ENCODE measurements at regions not wholly inside any gene's neighbourhood (a gene's known extent, or its start where the extent isn't known, plus 50 kb on each side); places are given as distances from the start of the nearest gene placed in this dataset.

GRCh38 chr19:31459430-31459829, 110.2 kb upstream of the TSHZ3 start:
- H3K36me3 ChIP-seq = no peaks in the 10 kb centered on the region
- no peaks in the 10 kb centered on the region for H3K27me3 ChIP-seq
- no peak overlapping the region for H3K4me3 ChIP-seq (ENCODE audit: low read depth in 1 of 2, low read length in 1 of 2)
- TF ChIP-seq CTCF (IDR thresholded peaks at IDR 0.05) = no peak
- H3K4me1 ChIP-seq (ENCODE audit: control insufficient read depth in 1 of 2, insufficient read depth in 1 of 2, low read depth in 1 of 2, low read length in 1 of 2) = no peaks in the 10 kb centered on the region
- no peak overlapping the region for H3K27ac ChIP-seq
- H3K9me3 ChIP-seq = no peaks in the 10 kb centered on the region

- Histone ChIP-seq H3K4me3 (ENCODE audit: low read depth in 1 of 2, low read length in 1 of 2) (no peak overlapping the region), H3K27me3 (no peaks in the 10 kb centered on the region), H3K27ac (no peak overlapping the region), H3K9me3 (no peaks in the 10 kb centered on the region), H3K36me3 (no peaks in the 10 kb centered on the region), H3K4me1 (ENCODE audit: control insufficient read depth in 1 of 2, insufficient read depth in 1 of 2, low read depth in 1 of 2, low read length in 1 of 2) (no peaks in the 10 kb centered on the region)
- TF ChIP-seq CTCF (IDR thresholded peaks at IDR 0.05) = no peak
Observed at GRCh38 chr19:31461814-31462539, 112.7 kb upstream of the TSHZ3 start.

- TF ChIP-seq CTCF (IDR thresholded peaks at IDR 0.05) = no peak
- Histone ChIP-seq H3K36me3 (no peaks in the 10 kb centered on the region), H3K27ac (no peak overlapping the region), H3K27me3 (no peaks in the 10 kb centered on the region), H3K4me3 (ENCODE audit: low read depth in 1 of 2, low read length in 1 of 2) (no peak overlapping the region), H3K9me3 (no peaks in the 10 kb centered on the region), H3K4me1 (ENCODE audit: control insufficient read depth in 1 of 2, insufficient read depth in 1 of 2, low read depth in 1 of 2, low read length in 1 of 2) (no peaks in the 10 kb centered on the region)
Observed at GRCh38 chr19:31470229-31470939, 121.1 kb upstream of the TSHZ3 start.

- Histone ChIP-seq H3K27me3 (no peaks in the 10 kb centered on the region), H3K9me3 (no peaks in the 10 kb centered on the region), H3K27ac (no peak overlapping the region), H3K36me3 (no peaks in the 10 kb centered on the region), H3K4me3 (ENCODE audit: low read depth in 1 of 2, low read length in 1 of 2) (no peak overlapping the region), H3K4me1 (ENCODE audit: control insufficient read depth in 1 of 2, insufficient read depth in 1 of 2, low read depth in 1 of 2, low read length in 1 of 2) (no peaks in the 10 kb centered on the region)
- no peak for TF ChIP-seq CTCF (IDR thresholded peaks at IDR 0.05)
Observed at GRCh38 chr19:31470952-31471351, 121.7 kb upstream of the TSHZ3 start.

GRCh38 chr19:31478241-31478640, 129.0 kb upstream of the TSHZ3 start:
- Histone ChIP-seq H3K27ac (no peak overlapping the region), H3K4me3 (ENCODE audit: low read depth in 1 of 2, low read length in 1 of 2) (no peak overlapping the region), H3K9me3 (no peaks in the 10 kb centered on the region), H3K36me3 (no peaks in the 10 kb centered on the region), H3K4me1 (ENCODE audit: control insufficient read depth in 1 of 2, insufficient read depth in 1 of 2, low read depth in 1 of 2, low read length in 1 of 2) (no peaks in the 10 kb centered on the region), H3K27me3 (no peaks in the 10 kb centered on the region)
- TF ChIP-seq CTCF (IDR thresholded peaks at IDR 0.05) = no peak
